ENCODE measurements at regions not wholly inside any gene's neighbourhood (a gene's known extent, or its start where the extent isn't known, plus 50 kb on each side); places are given as distances from the start of the nearest gene placed in this dataset.
A peak's percentile ranks its signal among the peaks of the same experiment; 100 is the strongest.

GRCh38 chr6:84424956-84425355 lies 197.5 kb upstream of the CEP162 start:
- H4K20me1 ChIP-seq (replicated peaks; ENCODE audit: insufficient read depth), result no peaks in the 10 kb centered on the region
- TF ChIP-seq ZNF462 (CRISPR knock-in tag; IDR thresholded peaks at IDR 0.05), result no peak
- TF ChIP-seq EZH2 (IDR thresholded peaks at IDR 0.05; ENCODE audit: low read depth, unreplicated experiment), result no peak
- TF ChIP-seq JUNB (IDR thresholded peaks at IDR 0.05; ENCODE audit: unreplicated experiment), result no peak
- no peak for TF ChIP-seq EZH2phosphoT487 (IDR thresholded peaks at IDR 0.05; ENCODE audit: unreplicated experiment)
- no peak for TF ChIP-seq STAT1 (IDR thresholded peaks at IDR 0.05; ENCODE audit: unreplicated experiment)
- TF ChIP-seq CREB1 (CRISPR knock-in tag; IDR thresholded peaks at IDR 0.05; ENCODE audit: low read depth), result no peak
- no peak for TF ChIP-seq NANOG (IDR thresholded peaks at IDR 0.05; ENCODE audit: borderline replicate concordance)
- TF ChIP-seq REST (IDR thresholded peaks at IDR 0.05; ENCODE audit: unreplicated experiment), result no peak
- no peak for ATAC-seq
- no peak overlapping the region for H3K27ac Mint-ChIP-seq
- peaks cover 39% of the 10 kb centered on the region for H3K4me1 ChIP-seq (ENCODE audit: insufficient read depth)
- H3K27me3 Mint-ChIP-seq (ENCODE audit: insufficient read depth, low read depth, poor library complexity), result peaks cover 2% of the 10 kb centered on the region
- H3K79me2 ChIP-seq (replicated peaks; ENCODE audit: insufficient read depth), result no peaks in the 10 kb centered on the region
- DNase-seq (ENCODE audit: low spot score), result no peak
- H3K4me3 ChIP-seq, result no peak overlapping the region
- no peaks in the 10 kb centered on the region for H3K27me3 ChIP-seq (ENCODE audit: insufficient read depth)
- no peaks in the 10 kb centered on the region for H3K9me3 Mint-ChIP-seq
- no peak overlapping the region for H3K27ac ChIP-seq (ENCODE audit: low read depth)
- H3K36me3 ChIP-seq (ENCODE audit: insufficient read depth), result no peaks in the 10 kb centered on the region
- H3K4me3 Mint-ChIP-seq, result no peak overlapping the region
- no peaks in the 10 kb centered on the region for H3F3A ChIP-seq (replicated peaks; ENCODE audit: low read depth)
- H3K9me2 ChIP-seq (ENCODE audit: insufficient read depth), result no peaks in the 10 kb centered on the region
- H2AFZ ChIP-seq, result no peak overlapping the region
- H3K4me2 ChIP-seq, result peak overlapping the region; percentile 1
- peaks cover 23% of the 10 kb centered on the region; the same call in 2 of the 3 replicates for H3K4me1 Mint-ChIP-seq
- no peaks in the 10 kb centered on the region for H3K36me3 Mint-ChIP-seq (ENCODE audit: low read depth)
